Natural killer cell (primary cell): ENCODE measurements at regions not wholly inside any gene's neighbourhood (a gene's known extent, or its start where the extent isn't known, plus 50 kb on each side); places are given as distances from the start of the nearest gene placed in this dataset.
"Not testable (repeated sequence)": the region's sequence is repeated elsewhere in the genome, so short reads cannot be mapped to it uniquely, and the experiment has no call there.

Source experiments
- ATAC-seq, 3 donors: fragments of 150-1000 bp in 2 of 3; fragments of 200-7000 bp in 1 of 3; cut with Tn5 transposase; 1 replicate in 1 of 3; 2 replicates in 2 of 3; pipeline ENCODE4 v1.10.0; 2021; ENCODE audit warnings: mild to moderate bottlenecking in 2 of 3, moderate library complexity in 2 of 3
- DNase-seq, 2 donors: peaks; one replicate each; pipeline versions ENCODE4 v3.0.0 to v3.0.0-alpha.2; 2013 to 2021; ENCODE audit warnings: mixed read lengths in 1 of 2
- H3K27ac ChIP-seq: one replicate; pipeline ENCODE4 v1.5.1; 2013; ENCODE audit warnings: mild to moderate bottlenecking, low read length
- H3K27me3 ChIP-seq: one replicate; pipeline ENCODE4 v1.6.1; 2013; ENCODE audit warnings: low read length; ENCODE audit not compliant: control insufficient read depth, insufficient read depth
- H3K36me3 ChIP-seq: one replicate; pipeline ENCODE4 v1.6.1; 2013; ENCODE audit warnings: low read length; ENCODE audit not compliant: control insufficient read depth, insufficient read depth
- H3K4me1 ChIP-seq: one replicate; pipeline ENCODE4 v1.6.1; 2013; ENCODE audit warnings: low read length; ENCODE audit not compliant: control insufficient read depth, insufficient read depth
- H3K4me3 ChIP-seq: one replicate; pipeline ENCODE4 v1.5.1; 2013; ENCODE audit warnings: low read length
- H3K9me3 ChIP-seq: one replicate; pipeline ENCODE4 v1.6.1; 2013; ENCODE audit warnings: low read length; ENCODE audit not compliant: control insufficient read depth, insufficient read depth
- H3K27ac Mint-ChIP-seq, 2 donors: one replicate each; pipeline ENCODE4 v1.8.0; 2022; ENCODE audit warnings: mild to moderate bottlenecking in 2 of 2, mixed read lengths in 2 of 2, moderate library complexity in 1 of 2
- H3K27me3 Mint-ChIP-seq, 2 donors: one replicate each; pipeline ENCODE4 v1.8.0; 2022; ENCODE audit warnings: low read depth in 2 of 2, mixed read lengths in 2 of 2
- H3K36me3 Mint-ChIP-seq: one replicate; pipeline ENCODE4 v1.8.0; 2022; ENCODE audit warnings: mixed read lengths
- H3K4me1 Mint-ChIP-seq, 2 donors: one replicate each; pipeline ENCODE4 v1.8.0; 2022; ENCODE audit warnings: mixed read lengths in 2 of 2
- H3K4me3 Mint-ChIP-seq: one replicate; pipeline ENCODE4 v1.8.0; 2022; ENCODE audit warnings: mild to moderate bottlenecking, moderate library complexity, mixed read lengths
- H3K9me3 Mint-ChIP-seq, 2 donors: one replicate each; pipeline ENCODE4 v1.8.0; 2022; ENCODE audit warnings: mixed read lengths in 2 of 2
- WGBS: methylation state at CpG from one replicate; pipeline ENCODE4 v1.1.7; 2013; ENCODE audit warnings: missing lambda C conversion rate; ENCODE audit not compliant: insufficient coverage; 5-methylcytosine and 5-hydroxymethylcytosine counted together
- intact Hi-C: fragments of 100-400 bp; cut with micrococcal nuclease; formaldehyde crosslinking; loops from one replicate; pipeline ENCODE4 v1.14.2; 2022
- TF ChIP-seq, protein P1 (sequence below): fragments of 200-600 bp; IDR thresholded peaks from one replicate; pipeline ENCODE4 v1.8.0; 2022; ENCODE audit warnings: antibody characterized with exemption

DNA sequence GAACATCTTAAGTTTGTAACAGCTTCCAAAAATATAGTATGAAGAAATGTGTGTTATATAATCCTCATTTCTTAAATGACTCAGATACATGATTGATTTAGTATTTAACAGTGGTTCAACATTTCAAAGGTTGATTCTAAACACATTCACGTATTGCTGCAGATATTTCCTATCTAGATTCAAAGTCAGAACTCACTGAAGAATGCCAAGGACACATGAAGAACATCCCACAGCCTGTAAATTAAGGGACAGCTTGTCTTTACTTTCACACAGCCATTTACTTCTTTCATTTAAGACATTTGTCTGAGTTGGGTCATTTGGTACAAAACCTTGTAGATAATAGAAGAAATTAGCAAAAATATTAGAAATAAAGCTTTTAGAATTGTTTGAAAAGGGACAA lies 66.9 kb upstream of the CPSF6 start:
- TF ChIP-seq, protein P1, sequence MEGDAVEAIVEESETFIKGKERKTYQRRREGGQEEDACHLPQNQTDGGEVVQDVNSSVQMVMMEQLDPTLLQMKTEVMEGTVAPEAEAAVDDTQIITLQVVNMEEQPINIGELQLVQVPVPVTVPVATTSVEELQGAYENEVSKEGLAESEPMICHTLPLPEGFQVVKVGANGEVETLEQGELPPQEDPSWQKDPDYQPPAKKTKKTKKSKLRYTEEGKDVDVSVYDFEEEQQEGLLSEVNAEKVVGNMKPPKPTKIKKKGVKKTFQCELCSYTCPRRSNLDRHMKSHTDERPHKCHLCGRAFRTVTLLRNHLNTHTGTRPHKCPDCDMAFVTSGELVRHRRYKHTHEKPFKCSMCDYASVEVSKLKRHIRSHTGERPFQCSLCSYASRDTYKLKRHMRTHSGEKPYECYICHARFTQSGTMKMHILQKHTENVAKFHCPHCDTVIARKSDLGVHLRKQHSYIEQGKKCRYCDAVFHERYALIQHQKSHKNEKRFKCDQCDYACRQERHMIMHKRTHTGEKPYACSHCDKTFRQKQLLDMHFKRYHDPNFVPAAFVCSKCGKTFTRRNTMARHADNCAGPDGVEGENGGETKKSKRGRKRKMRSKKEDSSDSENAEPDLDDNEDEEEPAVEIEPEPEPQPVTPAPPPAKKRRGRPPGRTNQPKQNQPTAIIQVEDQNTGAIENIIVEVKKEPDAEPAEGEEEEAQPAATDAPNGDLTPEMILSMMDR: no peak
- ATAC-seq (no peak), DNase-seq (no peak)
- Histone ChIP-seq H3K9me3 (no peaks in the 10 kb centered on the region), H3K4me1 (no peaks in the 10 kb centered on the region), H3K4me3 (no peak overlapping the region), H3K27me3 (no peaks in the 10 kb centered on the region), H3K27ac (no peak overlapping the region), H3K36me3 (no peaks in the 10 kb centered on the region)
- no peak overlapping the region for H3K4me3 Mint-ChIP-seq
- no peak overlapping the region for H3K27ac Mint-ChIP-seq
- no peaks in the 10 kb centered on the region for H3K36me3 Mint-ChIP-seq
- 80% methylated on average over 1 of the region's 1 CpG for WGBS
- intact Hi-C loops: no loop called here
- peaks cover 0 to 7% of the 10 kb centered on the region in 2 donors for H3K27me3 Mint-ChIP-seq
- no peaks in the 10 kb centered on the region for H3K9me3 Mint-ChIP-seq
- H3K4me1 Mint-ChIP-seq: no peaks in the 10 kb centered on the region

DNA sequence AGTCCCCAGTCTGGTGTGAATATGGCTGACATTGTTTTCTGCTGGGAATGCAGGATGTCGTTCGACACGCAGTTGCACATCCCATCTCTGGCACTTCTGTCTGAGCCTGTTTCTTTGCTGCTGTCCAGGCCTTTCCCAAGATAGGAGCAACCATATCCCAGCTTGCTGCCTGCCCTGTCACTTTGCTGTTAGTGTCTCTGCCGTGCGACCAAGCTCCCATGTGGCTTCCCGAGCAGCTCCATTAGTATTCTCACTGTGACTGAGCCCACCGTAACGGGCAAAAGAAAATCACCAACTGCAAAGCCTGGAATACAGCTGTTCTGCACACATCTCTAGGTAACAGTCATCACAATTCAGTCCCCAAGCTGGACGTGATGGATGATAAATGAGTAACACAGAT lies 66.0 kb upstream of the CPSF6 start:
- no peaks in the 10 kb centered on the region for H3K36me3 ChIP-seq
- TF ChIP-seq, protein P1: no peak
- no peaks in the 10 kb centered on the region for H3K9me3 ChIP-seq
- Mint-ChIP-seq H3K36me3 (no peaks in the 10 kb centered on the region), H3K27ac (no peak overlapping the region), H3K27me3 (peaks cover 0 to 7% of the 10 kb centered on the region in 2 donors), H3K4me3 (no peak overlapping the region), H3K4me1 (no peaks in the 10 kb centered on the region), H3K9me3 (no peaks in the 10 kb centered on the region)
- no peak overlapping the region for H3K4me3 ChIP-seq
- ATAC-seq: no peak
- no peak for DNase-seq
- intact Hi-C loops: no loop called here
- no peaks in the 10 kb centered on the region for H3K4me1 ChIP-seq
- H3K27ac ChIP-seq: no peak overlapping the region
- WGBS: 89% methylated on average over 9 of the region's 9 CpGs
- H3K27me3 ChIP-seq: no peaks in the 10 kb centered on the region

DNA sequence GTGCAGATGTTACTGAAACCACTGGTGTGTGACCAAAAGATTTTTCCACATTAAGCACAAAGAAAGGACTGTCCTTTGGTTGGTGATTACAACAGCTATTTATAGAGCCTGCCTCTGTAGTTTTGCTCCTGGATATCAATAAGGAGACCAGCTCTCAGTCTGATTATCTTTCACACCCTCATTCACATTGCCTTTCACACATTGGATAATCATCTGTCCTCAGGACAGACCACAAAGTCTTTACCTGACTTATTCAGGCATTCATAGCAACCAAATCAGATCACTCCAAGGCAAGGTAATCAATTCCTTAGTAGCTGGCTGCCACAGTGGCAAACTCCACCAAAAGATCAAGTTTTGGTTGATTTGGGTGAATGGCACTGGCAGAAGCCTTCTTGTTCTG lies 59.6 kb upstream of the CPSF6 start:
- no peaks in the 10 kb centered on the region for H3K9me3 ChIP-seq
- ATAC-seq: no peak
- TF ChIP-seq, protein P1: no peak

DNA sequence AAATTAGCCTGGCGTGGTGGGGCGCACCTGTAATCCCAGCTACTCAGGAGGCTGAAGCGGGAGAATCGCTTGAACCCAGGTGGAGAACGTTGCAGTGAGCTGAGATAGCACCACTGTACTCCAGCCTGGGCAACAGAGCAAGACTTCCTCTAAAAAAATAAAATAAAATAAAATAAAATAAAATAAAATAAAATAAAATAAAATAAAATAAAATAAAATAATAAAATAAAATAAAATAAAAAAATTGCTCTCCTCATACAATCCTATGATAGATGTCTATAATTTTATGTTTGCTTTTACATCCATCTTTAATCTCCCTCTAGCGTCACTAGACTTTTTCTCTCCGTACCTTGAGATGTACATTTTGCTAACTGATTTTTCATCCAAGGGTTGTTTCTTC lies 51.8 kb upstream of the CPSF6 start:
- intact Hi-C loops, H3K4me3 ChIP-seq, H3K27me3 Mint-ChIP-seq, H3K27ac Mint-ChIP-seq, H3K36me3 ChIP-seq, H3K4me1 ChIP-seq, DNase-seq, H3K9me3 Mint-ChIP-seq, H3K27me3 ChIP-seq, ATAC-seq, H3K27ac ChIP-seq, H3K36me3 Mint-ChIP-seq, H3K9me3 ChIP-seq, H3K4me3 Mint-ChIP-seq, H3K4me1 Mint-ChIP-seq: not testable (repeated sequence)
- 89% methylated on average over 5 of the region's 7 CpGs for WGBS

More for the DNA sequence above, 59.6 kb upstream of the CPSF6 start:
- H3K36me3 Mint-ChIP-seq: no peaks in the 10 kb centered on the region
- no peak overlapping the region for H3K4me3 ChIP-seq
- H3K27ac Mint-ChIP-seq: no peak overlapping the region
- no peak overlapping the region for H3K4me3 Mint-ChIP-seq
- no peaks in the 10 kb centered on the region for H3K36me3 ChIP-seq
- no peak overlapping the region for H3K27ac ChIP-seq
- H3K9me3 Mint-ChIP-seq: no peaks in the 10 kb centered on the region
- intact Hi-C loops: no loop called here
- H3K27me3 Mint-ChIP-seq: peaks cover 9 to 29% of the 10 kb centered on the region in 2 donors
- no peaks in the 10 kb centered on the region for H3K4me1 Mint-ChIP-seq
- H3K4me1 ChIP-seq: no peaks in the 10 kb centered on the region
- no peaks in the 10 kb centered on the region for H3K27me3 ChIP-seq
- DNase-seq: no peak
